Prostate gland (tissue), 2 donors: ENCODE measurements at regions not wholly inside any gene's neighbourhood (a gene's known extent, or its start where the extent isn't known, plus 50 kb on each side); places are given as distances from the start of the nearest gene placed in this dataset.

Source experiments
- POLR2A ChIP-seq: fragments of 450-650 bp; IDR thresholded peaks from one replicate; pipeline ENCODE4 v1.6.1; 2016; ENCODE audit warnings: antibody characterized with exemption, mild to moderate bottlenecking
- POLR2AphosphoS5 ChIP-seq: sonication (generic); formaldehyde crosslinking; IDR thresholded peaks from one replicate; pipeline ENCODE4 v1.6.1; 2017; ENCODE audit warnings: antibody characterized with exemption
- TF ChIP-seq, protein P1 (sequence below), 4 experiments: fragments of 200-600 bp in 2 of 4; fragments of 450-650 bp in 2 of 4; sonication (generic) in 2 of 4; IDR thresholded peaks; 1 replicate in 3 of 4; 2 replicates in 1 of 4; pipeline ENCODE4 v1.5.1; 2016 to 2019; ENCODE audit warnings: antibody characterized with exemption in 4 of 4, mild to moderate bottlenecking in 2 of 4, moderate library complexity in 2 of 4

DNA sequence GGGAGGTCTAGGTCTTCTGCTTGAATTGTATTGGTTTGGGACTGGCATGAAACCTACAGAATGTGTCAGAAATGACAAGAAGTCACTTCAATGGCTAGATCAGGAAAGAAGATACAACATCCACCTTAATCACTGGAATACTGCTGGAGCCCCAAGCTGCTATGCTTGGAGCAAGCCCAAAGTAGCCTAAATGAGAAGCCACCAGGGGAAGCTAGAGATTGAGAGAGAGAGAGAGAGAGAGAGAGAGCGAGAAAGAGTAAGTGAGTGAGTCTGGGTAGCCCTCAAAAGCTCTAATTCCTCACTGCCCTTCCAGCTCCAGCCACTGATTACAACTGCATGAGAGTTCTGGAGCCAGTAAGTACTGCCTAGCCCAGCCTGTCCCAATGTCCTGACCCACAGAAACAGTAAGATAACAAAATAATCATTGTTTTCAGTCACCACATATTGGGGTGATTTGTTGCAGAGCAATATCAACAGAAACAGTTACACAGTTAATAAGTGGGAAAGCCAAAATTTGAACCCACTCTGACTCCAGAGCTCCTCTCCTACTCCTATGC, 529.2 kb upstream of the GOLIM4 start:
- TF ChIP-seq, protein P1, sequence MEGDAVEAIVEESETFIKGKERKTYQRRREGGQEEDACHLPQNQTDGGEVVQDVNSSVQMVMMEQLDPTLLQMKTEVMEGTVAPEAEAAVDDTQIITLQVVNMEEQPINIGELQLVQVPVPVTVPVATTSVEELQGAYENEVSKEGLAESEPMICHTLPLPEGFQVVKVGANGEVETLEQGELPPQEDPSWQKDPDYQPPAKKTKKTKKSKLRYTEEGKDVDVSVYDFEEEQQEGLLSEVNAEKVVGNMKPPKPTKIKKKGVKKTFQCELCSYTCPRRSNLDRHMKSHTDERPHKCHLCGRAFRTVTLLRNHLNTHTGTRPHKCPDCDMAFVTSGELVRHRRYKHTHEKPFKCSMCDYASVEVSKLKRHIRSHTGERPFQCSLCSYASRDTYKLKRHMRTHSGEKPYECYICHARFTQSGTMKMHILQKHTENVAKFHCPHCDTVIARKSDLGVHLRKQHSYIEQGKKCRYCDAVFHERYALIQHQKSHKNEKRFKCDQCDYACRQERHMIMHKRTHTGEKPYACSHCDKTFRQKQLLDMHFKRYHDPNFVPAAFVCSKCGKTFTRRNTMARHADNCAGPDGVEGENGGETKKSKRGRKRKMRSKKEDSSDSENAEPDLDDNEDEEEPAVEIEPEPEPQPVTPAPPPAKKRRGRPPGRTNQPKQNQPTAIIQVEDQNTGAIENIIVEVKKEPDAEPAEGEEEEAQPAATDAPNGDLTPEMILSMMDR (IDR thresholded peaks at IDR 0.05) = no peak
- TF ChIP-seq POLR2A (no peak), POLR2AphosphoS5 (no peak)
